HEK293 (cell line): ENCODE measurements at regions not wholly inside any gene's neighbourhood (a gene's known extent, or its start where the extent isn't known, plus 50 kb on each side); places are given as distances from the start of the nearest gene placed in this dataset.

Experiments used
- CTCF ChIA-PET: fragments of 350-600 bp; formaldehyde crosslinking; extraction: SDS; loops from one replicate; lab custom pipeline; 2021; ENCODE audit warnings: antibody characterized with exemption; lab: Yijun Ruan, JAX
- POLR2A ChIA-PET: fragments of 300-600 bp; formaldehyde crosslinking; extraction: SDS; loops from one replicate; lab custom pipeline; 2020; ENCODE audit warnings: antibody characterized with exemption, inconsistent platforms; lab: Yijun Ruan, JAX
- H3K27ac ChIP-seq: fragments of 200-500 bp; sonication (Bioruptor generic); 2 replicates; pipeline ENCODE4 v1.5.1; 2014; ENCODE audit warnings: low read depth, low read length, control low read depth, inconsistent platforms; ENCODE audit errors: extremely low read depth
- H3K36me3 ChIP-seq, 2 experiments: fragments of 200-500 bp in 1 of 2; sonication (Bioruptor generic) in 1 of 2; 1 replicate in 1 of 2; 2 replicates in 1 of 2; pipeline ENCODE4 v1.5.1; 2014 to 2017; ENCODE audit warnings: inconsistent platforms in 2 of 2, low read length in 2 of 2; ENCODE audit not compliant: control insufficient read depth in 2 of 2, insufficient read depth in 1 of 2
- H3K4me1 ChIP-seq: fragments of 200-500 bp; sonication (Bioruptor generic); 2 replicates; pipeline ENCODE4 v1.5.1; 2014; ENCODE audit warnings: mild to moderate bottlenecking, low read length, inconsistent platforms; ENCODE audit not compliant: control insufficient read depth, insufficient read depth
- H3K4me3 ChIP-seq: 2 replicates; pipeline ENCODE4 v1.5.1; 2011; ENCODE audit warnings: low read depth, mild to moderate bottlenecking, control low read depth, low read length, moderate library complexity
- H3K9me3 ChIP-seq: fragments of 200-500 bp; sonication (Bioruptor generic); 2 replicates; pipeline ENCODE4 v1.5.1; 2014; ENCODE audit warnings: low read depth, low read length, inconsistent platforms; ENCODE audit not compliant: control insufficient read depth, insufficient read depth
- GFI1B ChIP-seq: fragments of 450-650 bp; formaldehyde crosslinking; IDR thresholded peaks from 2 replicates; pipeline ENCODE4 v1.5.1; 2016; ENCODE audit warnings: missing biosample characterization, missing genetic modification characterization
- KLF9 ChIP-seq: fragments of 450-650 bp; formaldehyde crosslinking; IDR thresholded peaks from 2 replicates; pipeline ENCODE4 v1.5.1; 2016; ENCODE audit warnings: missing biosample characterization, missing genetic modification characterization, low read depth
- MYNN ChIP-seq: fragments of 450-650 bp; formaldehyde crosslinking; IDR thresholded peaks from 2 replicates; pipeline ENCODE4 v1.5.1; 2016; ENCODE audit warnings: missing biosample characterization, missing genetic modification characterization, borderline replicate concordance
- PRDM1 ChIP-seq: fragments of 450-650 bp; formaldehyde crosslinking; IDR thresholded peaks from 2 replicates; pipeline ENCODE4; 2016; ENCODE audit warnings: missing biosample characterization, missing genetic modification characterization
- SCRT2 ChIP-seq: fragments of 450-650 bp; formaldehyde crosslinking; IDR thresholded peaks from 2 replicates; pipeline ENCODE4 v1.5.1; 2016; ENCODE audit warnings: missing biosample characterization, missing genetic modification characterization
- SETDB1 ChIP-seq: IDR thresholded peaks from one replicate; pipeline ENCODE4 v1.6.1; 2017; ENCODE audit warnings: mild to moderate bottlenecking, low read length, moderate library complexity, mixed read lengths; ENCODE audit not compliant: insufficient read length
- ZBTB17 ChIP-seq: fragments of 450-650 bp; formaldehyde crosslinking; IDR thresholded peaks from 2 replicates; pipeline ENCODE4 v1.5.1; 2016; ENCODE audit warnings: missing biosample characterization, missing genetic modification characterization
- ZNF112 ChIP-seq: fragments of 450-650 bp; formaldehyde crosslinking; IDR thresholded peaks from 2 replicates; pipeline ENCODE4 v1.5.0; 2017; ENCODE audit warnings: missing biosample characterization, missing genetic modification characterization
- ZNF133 ChIP-seq: fragments of 450-650 bp; formaldehyde crosslinking; IDR thresholded peaks from 2 replicates; pipeline ENCODE4 v1.5.1; 2016; ENCODE audit warnings: missing biosample characterization, missing genetic modification characterization
- ZNF146 ChIP-seq: fragments of 450-650 bp; formaldehyde crosslinking; IDR thresholded peaks from 2 replicates; pipeline ENCODE4 v1.5.1; 2016; ENCODE audit warnings: missing biosample characterization, missing genetic modification characterization
- ZNF157 ChIP-seq: fragments of 450-650 bp; formaldehyde crosslinking; IDR thresholded peaks from 2 replicates; pipeline ENCODE4 v1.5.1; 2016; ENCODE audit warnings: missing biosample characterization, missing genetic modification characterization
- ZNF302 ChIP-seq: fragments of 450-650 bp; formaldehyde crosslinking; IDR thresholded peaks from 2 replicates; pipeline ENCODE4 v1.5.1; 2016; ENCODE audit warnings: missing biosample characterization, missing genetic modification characterization, low read depth
- ZNF335 ChIP-seq: fragments of 450-650 bp; formaldehyde crosslinking; conservative IDR thresholded peaks from 2 replicates; pipeline ENCODE4 v1.5.1; 2016; ENCODE audit warnings: missing biosample characterization, missing genetic modification characterization
- ZNF366 ChIP-seq: fragments of 450-650 bp; formaldehyde crosslinking; conservative IDR thresholded peaks from 2 replicates; pipeline ENCODE4 v1.5.1; 2016; ENCODE audit warnings: missing biosample characterization, missing genetic modification characterization
- ZNF514 ChIP-seq: fragments of 450-650 bp; formaldehyde crosslinking; IDR thresholded peaks from 2 replicates; pipeline ENCODE4 v1.5.1; 2016; ENCODE audit warnings: missing biosample characterization, missing genetic modification characterization
- ZNF549 ChIP-seq: fragments of 450-650 bp; IDR thresholded peaks from 2 replicates; pipeline ENCODE4 v1.5.1; 2018; ENCODE audit warnings: missing biosample characterization, missing genetic modification characterization, mild to moderate bottlenecking, inconsistent platforms, moderate library complexity
- ZNF621 ChIP-seq: fragments of 450-650 bp; formaldehyde crosslinking; IDR thresholded peaks from 2 replicates; pipeline ENCODE4 v1.5.1; 2017; ENCODE audit warnings: missing biosample characterization, missing genetic modification characterization
- ZNF768 ChIP-seq: fragments of 450-650 bp; formaldehyde crosslinking; IDR thresholded peaks from 2 replicates; pipeline ENCODE4 v1.5.1; 2018; ENCODE audit warnings: missing biosample characterization, mild to moderate bottlenecking, missing genetic modification characterization
- TF ChIP-seq, protein P1 (sequence below): fragments of 450-650 bp; formaldehyde crosslinking; optimal IDR thresholded peaks from 2 replicates; pipeline ENCODE3; 2016; ENCODE audit warnings: missing biosample characterization, mild to moderate bottlenecking, missing genetic modification characterization
- TF ChIP-seq, protein P2 (sequence below): fragments of 450-650 bp; formaldehyde crosslinking; IDR thresholded peaks from 2 replicates; pipeline ENCODE4 v1.5.1; 2016; ENCODE audit warnings: missing biosample characterization, missing genetic modification characterization
- TF ChIP-seq, protein P3 (sequence below): fragments of 450-650 bp; formaldehyde crosslinking; IDR thresholded peaks from 2 replicates; pipeline ENCODE4 v1.5.1; 2016; ENCODE audit warnings: missing biosample characterization, missing genetic modification characterization
- TF ChIP-seq, protein P4 (sequence below): fragments of 450-650 bp; formaldehyde crosslinking; IDR thresholded peaks from 2 replicates; pipeline ENCODE4 v1.5.1; 2016; ENCODE audit warnings: missing biosample characterization, missing genetic modification characterization
- TF ChIP-seq, protein P5 (sequence below): fragments of 450-650 bp; formaldehyde crosslinking; IDR thresholded peaks from 2 replicates; pipeline ENCODE4 v1.5.1; 2016; ENCODE audit warnings: missing biosample characterization, missing genetic modification characterization
- TF ChIP-seq, protein P6 (sequence below): IDR thresholded peaks from 2 replicates; pipeline ENCODE4 v1.6.1; 2011; ENCODE audit warnings: mild to moderate bottlenecking, low read depth, low read length, borderline replicate concordance
- TF ChIP-seq, protein P7 (sequence below): fragments of 450-650 bp; formaldehyde crosslinking; IDR thresholded peaks from 2 replicates; pipeline ENCODE4 v1.5.1; 2017; ENCODE audit warnings: missing biosample characterization, missing genetic modification characterization

DNA sequence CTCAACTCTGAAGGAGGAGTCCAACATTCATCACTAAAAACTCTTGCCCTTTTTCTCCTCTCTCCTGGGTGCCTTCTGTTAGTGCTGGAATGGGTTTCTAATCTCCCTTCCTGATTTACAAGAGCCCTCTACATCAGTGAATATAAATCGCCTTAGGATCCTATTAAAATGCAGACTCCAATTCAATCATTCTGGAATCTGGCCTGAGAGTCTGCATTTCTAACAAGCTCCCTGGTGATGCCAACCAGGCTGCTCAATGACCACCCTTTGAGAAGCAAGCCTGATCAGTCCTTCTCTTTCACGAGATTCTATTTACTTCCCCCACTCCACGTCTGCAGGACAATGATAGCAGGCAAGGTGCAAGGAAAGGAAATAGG, 72.8 kb upstream of the E2F3 start:
- H3K9me3 ChIP-seq = no peaks in the 10 kb centered on the region
- TF ChIP-seq ZNF157 (tag by site-specific recombination) (no peak), PRDM1 (tag by site-specific recombination) (no peak), ZNF302 (tag by site-specific recombination) (no peak), MYNN (tag by site-specific recombination) (no peak), ZNF133 (tag by site-specific recombination) (no peak), SETDB1 (no peak), ZNF621 (tag by site-specific recombination) (no peak), ZBTB17 (tag by site-specific recombination) (no peak), ZNF112 (tag by site-specific recombination) (no peak), GFI1B (tag by site-specific recombination) (no peak), ZNF146 (no peak), SCRT2 (tag by site-specific recombination) (no peak), ZNF366 (tag by site-specific recombination) (no peak)
- TF ChIP-seq, protein P1, sequence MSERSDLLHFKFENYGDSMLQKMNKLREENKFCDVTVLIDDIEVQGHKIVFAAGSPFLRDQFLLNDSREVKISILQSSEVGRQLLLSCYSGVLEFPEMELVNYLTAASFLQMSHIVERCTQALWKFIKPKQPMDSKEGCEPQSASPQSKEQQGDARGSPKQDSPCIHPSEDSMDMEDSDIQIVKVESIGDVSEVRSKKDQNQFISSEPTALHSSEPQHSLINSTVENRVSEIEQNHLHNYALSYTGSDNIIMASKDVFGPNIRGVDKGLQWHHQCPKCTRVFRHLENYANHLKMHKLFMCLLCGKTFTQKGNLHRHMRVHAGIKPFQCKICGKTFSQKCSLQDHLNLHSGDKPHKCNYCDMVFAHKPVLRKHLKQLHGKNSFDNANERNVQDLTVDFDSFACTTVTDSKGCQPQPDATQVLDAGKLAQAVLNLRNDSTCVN (tag by site-specific recombination) = no peak
- TF ChIP-seq, protein P2, sequence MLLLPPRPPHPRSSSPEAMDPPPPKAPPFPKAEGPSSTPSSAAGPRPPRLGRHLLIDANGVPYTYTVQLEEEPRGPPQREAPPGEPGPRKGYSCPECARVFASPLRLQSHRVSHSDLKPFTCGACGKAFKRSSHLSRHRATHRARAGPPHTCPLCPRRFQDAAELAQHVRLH (tag by site-specific recombination) = no peak
- TF ChIP-seq, protein P3, sequence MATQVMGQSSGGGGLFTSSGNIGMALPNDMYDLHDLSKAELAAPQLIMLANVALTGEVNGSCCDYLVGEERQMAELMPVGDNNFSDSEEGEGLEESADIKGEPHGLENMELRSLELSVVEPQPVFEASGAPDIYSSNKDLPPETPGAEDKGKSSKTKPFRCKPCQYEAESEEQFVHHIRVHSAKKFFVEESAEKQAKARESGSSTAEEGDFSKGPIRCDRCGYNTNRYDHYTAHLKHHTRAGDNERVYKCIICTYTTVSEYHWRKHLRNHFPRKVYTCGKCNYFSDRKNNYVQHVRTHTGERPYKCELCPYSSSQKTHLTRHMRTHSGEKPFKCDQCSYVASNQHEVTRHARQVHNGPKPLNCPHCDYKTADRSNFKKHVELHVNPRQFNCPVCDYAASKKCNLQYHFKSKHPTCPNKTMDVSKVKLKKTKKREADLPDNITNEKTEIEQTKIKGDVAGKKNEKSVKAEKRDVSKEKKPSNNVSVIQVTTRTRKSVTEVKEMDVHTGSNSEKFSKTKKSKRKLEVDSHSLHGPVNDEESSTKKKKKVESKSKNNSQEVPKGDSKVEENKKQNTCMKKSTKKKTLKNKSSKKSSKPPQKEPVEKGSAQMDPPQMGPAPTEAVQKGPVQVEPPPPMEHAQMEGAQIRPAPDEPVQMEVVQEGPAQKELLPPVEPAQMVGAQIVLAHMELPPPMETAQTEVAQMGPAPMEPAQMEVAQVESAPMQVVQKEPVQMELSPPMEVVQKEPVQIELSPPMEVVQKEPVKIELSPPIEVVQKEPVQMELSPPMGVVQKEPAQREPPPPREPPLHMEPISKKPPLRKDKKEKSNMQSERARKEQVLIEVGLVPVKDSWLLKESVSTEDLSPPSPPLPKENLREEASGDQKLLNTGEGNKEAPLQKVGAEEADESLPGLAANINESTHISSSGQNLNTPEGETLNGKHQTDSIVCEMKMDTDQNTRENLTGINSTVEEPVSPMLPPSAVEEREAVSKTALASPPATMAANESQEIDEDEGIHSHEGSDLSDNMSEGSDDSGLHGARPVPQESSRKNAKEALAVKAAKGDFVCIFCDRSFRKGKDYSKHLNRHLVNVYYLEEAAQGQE = no peak
- TF ChIP-seq, protein P4, sequence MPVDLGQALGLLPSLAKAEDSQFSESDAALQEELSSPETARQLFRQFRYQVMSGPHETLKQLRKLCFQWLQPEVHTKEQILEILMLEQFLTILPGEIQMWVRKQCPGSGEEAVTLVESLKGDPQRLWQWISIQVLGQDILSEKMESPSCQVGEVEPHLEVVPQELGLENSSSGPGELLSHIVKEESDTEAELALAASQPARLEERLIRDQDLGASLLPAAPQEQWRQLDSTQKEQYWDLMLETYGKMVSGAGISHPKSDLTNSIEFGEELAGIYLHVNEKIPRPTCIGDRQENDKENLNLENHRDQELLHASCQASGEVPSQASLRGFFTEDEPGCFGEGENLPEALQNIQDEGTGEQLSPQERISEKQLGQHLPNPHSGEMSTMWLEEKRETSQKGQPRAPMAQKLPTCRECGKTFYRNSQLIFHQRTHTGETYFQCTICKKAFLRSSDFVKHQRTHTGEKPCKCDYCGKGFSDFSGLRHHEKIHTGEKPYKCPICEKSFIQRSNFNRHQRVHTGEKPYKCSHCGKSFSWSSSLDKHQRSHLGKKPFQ (tag by site-specific recombination) = no peak
- TF ChIP-seq, protein P5, sequence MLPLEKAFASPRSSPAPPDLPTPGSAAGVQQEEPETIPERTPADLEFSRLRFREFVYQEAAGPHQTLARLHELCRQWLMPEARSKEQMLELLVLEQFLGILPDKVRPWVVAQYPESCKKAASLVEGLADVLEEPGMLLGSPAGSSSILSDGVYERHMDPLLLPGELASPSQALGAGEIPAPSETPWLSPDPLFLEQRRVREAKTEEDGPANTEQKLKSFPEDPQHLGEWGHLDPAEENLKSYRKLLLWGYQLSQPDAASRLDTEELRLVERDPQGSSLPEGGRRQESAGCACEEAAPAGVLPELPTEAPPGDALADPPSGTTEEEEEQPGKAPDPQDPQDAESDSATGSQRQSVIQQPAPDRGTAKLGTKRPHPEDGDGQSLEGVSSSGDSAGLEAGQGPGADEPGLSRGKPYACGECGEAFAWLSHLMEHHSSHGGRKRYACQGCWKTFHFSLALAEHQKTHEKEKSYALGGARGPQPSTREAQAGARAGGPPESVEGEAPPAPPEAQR = no peak
- TF ChIP-seq, all 188 proteins: peak for 0
- CTCF ChIA-PET = no interaction called here
- H3K4me3 ChIP-seq = no peak overlapping the region
- no peak overlapping the region for H3K27ac ChIP-seq
- no peaks in the 10 kb centered on the region for H3K4me1 ChIP-seq
- no peaks in the 10 kb centered on the region for H3K36me3 ChIP-seq
- POLR2A ChIA-PET = no interaction called here

DNA sequence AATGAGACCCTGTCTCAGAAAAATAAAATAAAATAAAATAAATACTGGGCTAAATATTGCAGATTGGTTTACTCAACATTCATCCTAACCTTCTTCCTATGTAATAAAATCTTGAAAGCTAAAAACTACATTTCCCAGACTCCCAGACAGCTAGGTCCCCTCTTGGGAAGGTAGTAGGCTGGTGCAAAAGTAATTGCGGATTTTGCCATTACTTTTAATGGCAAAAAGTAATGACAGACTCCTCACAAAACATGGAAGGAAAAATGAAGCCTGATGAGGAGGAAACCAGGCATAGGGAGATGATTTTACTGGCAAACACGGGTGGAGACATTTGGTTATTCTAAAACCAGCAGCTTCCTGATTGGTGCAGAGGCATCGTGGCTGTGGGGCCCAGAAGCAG, 70.6 kb upstream of the E2F3 start:
- no peaks in the 10 kb centered on the region for H3K36me3 ChIP-seq
- CTCF ChIA-PET = interaction anchor here (0.5 to 0.6 kb wide), 3 partner anchors 197 to 480 kb away, joined by 3 read pairs; no protein-coding TSS in a partner anchor
- H3K4me1 ChIP-seq = no peaks in the 10 kb centered on the region
- H3K27ac ChIP-seq = no peak overlapping the region
- TF ChIP-seq ZNF335 (tag by site-specific recombination) = peak; percentile 33; the same call in 1 of the 2 replicates
- TF ChIP-seq, protein P6, sequence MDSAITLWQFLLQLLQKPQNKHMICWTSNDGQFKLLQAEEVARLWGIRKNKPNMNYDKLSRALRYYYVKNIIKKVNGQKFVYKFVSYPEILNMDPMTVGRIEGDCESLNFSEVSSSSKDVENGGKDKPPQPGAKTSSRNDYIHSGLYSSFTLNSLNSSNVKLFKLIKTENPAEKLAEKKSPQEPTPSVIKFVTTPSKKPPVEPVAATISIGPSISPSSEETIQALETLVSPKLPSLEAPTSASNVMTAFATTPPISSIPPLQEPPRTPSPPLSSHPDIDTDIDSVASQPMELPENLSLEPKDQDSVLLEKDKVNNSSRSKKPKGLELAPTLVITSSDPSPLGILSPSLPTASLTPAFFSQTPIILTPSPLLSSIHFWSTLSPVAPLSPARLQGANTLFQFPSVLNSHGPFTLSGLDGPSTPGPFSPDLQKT = no peak
- TF ChIP-seq SCRT2 (tag by site-specific recombination) = no peak
- TF ChIP-seq ZNF768 (tag by site-specific recombination) = no peak
- no peak for TF ChIP-seq ZNF549
- no peak for TF ChIP-seq ZNF514 (tag by site-specific recombination)
- TF ChIP-seq, protein P7, sequence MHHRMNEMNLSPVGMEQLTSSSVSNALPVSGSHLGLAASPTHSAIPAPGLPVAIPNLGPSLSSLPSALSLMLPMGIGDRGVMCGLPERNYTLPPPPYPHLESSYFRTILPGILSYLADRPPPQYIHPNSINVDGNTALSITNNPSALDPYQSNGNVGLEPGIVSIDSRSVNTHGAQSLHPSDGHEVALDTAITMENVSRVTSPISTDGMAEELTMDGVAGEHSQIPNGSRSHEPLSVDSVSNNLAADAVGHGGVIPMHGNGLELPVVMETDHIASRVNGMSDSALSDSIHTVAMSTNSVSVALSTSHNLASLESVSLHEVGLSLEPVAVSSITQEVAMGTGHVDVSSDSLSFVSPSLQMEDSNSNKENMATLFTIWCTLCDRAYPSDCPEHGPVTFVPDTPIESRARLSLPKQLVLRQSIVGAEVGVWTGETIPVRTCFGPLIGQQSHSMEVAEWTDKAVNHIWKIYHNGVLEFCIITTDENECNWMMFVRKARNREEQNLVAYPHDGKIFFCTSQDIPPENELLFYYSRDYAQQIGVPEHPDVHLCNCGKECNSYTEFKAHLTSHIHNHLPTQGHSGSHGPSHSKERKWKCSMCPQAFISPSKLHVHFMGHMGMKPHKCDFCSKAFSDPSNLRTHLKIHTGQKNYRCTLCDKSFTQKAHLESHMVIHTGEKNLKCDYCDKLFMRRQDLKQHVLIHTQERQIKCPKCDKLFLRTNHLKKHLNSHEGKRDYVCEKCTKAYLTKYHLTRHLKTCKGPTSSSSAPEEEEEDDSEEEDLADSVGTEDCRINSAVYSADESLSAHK (tag by site-specific recombination) = no peak
- TF ChIP-seq KLF9 (tag by site-specific recombination) = no peak
- H3K9me3 ChIP-seq = no peaks in the 10 kb centered on the region
- no peak overlapping the region for H3K4me3 ChIP-seq
- POLR2A ChIA-PET = no interaction called here
